PC-9 (cell line): ENCODE measurements at regions not wholly inside any gene's neighbourhood (a gene's known extent, or its start where the extent isn't known, plus 50 kb on each side); places are given as distances from the start of the nearest gene placed in this dataset.

Source experiments
- BruUV-seq: library from RNA; stranded (reverse); fragments of 400-500 nt; replicated peaks from 2 replicates; lab custom pipeline; 2021; lab: Mats Ljungman, UMichigan
- CTCF ChIA-PET: fragments of 300-600 bp; sonication (Branson Sonifier 250); formaldehyde crosslinking; loops from one replicate; lab custom pipeline; 2022; ENCODE audit warnings: antibody characterized with exemption; lab: Charles Lee
- POLR2A ChIA-PET: fragments of 300-600 bp; sonication (Branson Sonifier 250); formaldehyde crosslinking; loops from one replicate; lab custom pipeline; 2022; ENCODE audit warnings: antibody characterized with exemption; ENCODE audit not compliant: unreplicated experiment; lab: Charles Lee
- DNase-seq, 2 experiments: peaks; one replicate each; pipeline versions ENCODE4 v3.0.0 to v3.0.0-alpha.2; 2015 to 2022; ENCODE audit warnings: mixed read lengths in 1 of 2
- H2AFZ ChIP-seq: fragments of 200-600 bp; sonication (generic); 2 replicates; pipeline ENCODE4 v1.8.1; 2017; ENCODE audit warnings: antibody characterized with exemption
- H3F3A ChIP-seq: fragments of 200-600 bp; sonication (generic); 2 replicates; pipeline ENCODE4 v1.8.1; 2017; ENCODE audit warnings: antibody characterized with exemption, mild to moderate bottlenecking, low read depth; ENCODE audit not compliant: insufficient read depth
- H3K27ac ChIP-seq: fragments of 200-600 bp; sonication (generic); 2 replicates; pipeline ENCODE4 v1.6.1; 2016; ENCODE audit warnings: mixed run types
- H3K27me3 ChIP-seq: fragments of 200-600 bp; sonication (generic); 2 replicates; pipeline ENCODE4 v1.6.1; 2016; ENCODE audit warnings: low read depth, mixed run types; ENCODE audit not compliant: insufficient read depth
- H3K36me3 ChIP-seq: fragments of 200-600 bp; sonication (generic); 2 replicates; pipeline ENCODE4 v1.6.1; 2016; ENCODE audit warnings: low read depth, mixed run types
- H3K4me1 ChIP-seq: fragments of 200-600 bp; sonication (generic); replicated peaks from 2 replicates; pipeline ENCODE4 v1.6.1; 2016; ENCODE audit warnings: mixed run types; ENCODE audit not compliant: insufficient read depth
- H3K4me2 ChIP-seq: fragments of 200-600 bp; sonication (generic); 2 replicates; pipeline ENCODE4 v1.6.1; 2017; ENCODE audit warnings: mixed run types
- H3K4me3 ChIP-seq: fragments of 200-600 bp; sonication (generic); 2 replicates; pipeline ENCODE4 v1.6.1; 2016; ENCODE audit warnings: mixed run types
- H3K79me2 ChIP-seq: fragments of 200-600 bp; sonication (generic); 2 replicates; pipeline ENCODE4 v1.6.1; 2017; ENCODE audit warnings: low read depth, mixed run types
- H3K9me2 ChIP-seq: fragments of 200-600 bp; sonication (generic); 2 replicates; pipeline ENCODE4 v1.8.1; 2017; ENCODE audit warnings: mild to moderate bottlenecking; ENCODE audit not compliant: insufficient read depth
- H3K9me3 ChIP-seq: fragments of 200-600 bp; sonication (generic); 2 replicates; pipeline ENCODE4 v1.8.1; 2016; ENCODE audit warnings: low read depth; ENCODE audit not compliant: insufficient read depth
- H4K20me1 ChIP-seq: fragments of 200-600 bp; sonication (generic); 2 replicates; pipeline ENCODE4 v1.8.1; 2017; ENCODE audit not compliant: insufficient read depth
- CTCF ChIP-seq: fragments of 200-600 bp; sonication (generic); conservative IDR thresholded peaks from 2 replicates; pipeline ENCODE4 v1.6.1; 2017; ENCODE audit warnings: mixed run types, antibody characterized with exemption, mild to moderate bottlenecking, moderate library complexity
- EZH2 ChIP-seq: fragments of 200-600 bp; sonication (generic); IDR thresholded peaks from 2 replicates; pipeline ENCODE4 v1.8.0; 2017; ENCODE audit warnings: antibody characterized with exemption, low read depth
- intact Hi-C: fragments of 100-400 bp; cut with micrococcal nuclease; formaldehyde crosslinking; loops from one replicate; pipeline ENCODE4 v1.10.0; 2022; ENCODE audit not compliant: unreplicated experiment

GRCh38 chr14:95024380-95024779 is 132.9 kb downstream of the DICER1 start:
- ChIA-PET POLR2A (no interaction called here), CTCF (no interaction called here)
- no peak overlapping the region for H3K27ac ChIP-seq
- no peak overlapping the region for H3K4me2 ChIP-seq
- no peak overlapping the region for H3K4me3 ChIP-seq
- H3K36me3 ChIP-seq, result no peaks in the 10 kb centered on the region
- no peaks in the 10 kb centered on the region for H3K79me2 ChIP-seq
- no peaks in the 10 kb centered on the region for H4K20me1 ChIP-seq
- H3F3A ChIP-seq, result no peaks in the 10 kb centered on the region
- no peak overlapping the region for H2AFZ ChIP-seq
- DNase-seq, result no peak
- TF ChIP-seq EZH2 (no peak), CTCF (no peak)
- no peaks in the 10 kb centered on the region for H3K9me3 ChIP-seq
- no peaks in the 10 kb centered on the region for H3K4me1 ChIP-seq
- H3K9me2 ChIP-seq, result no peaks in the 10 kb centered on the region
- H3K27me3 ChIP-seq, result 0 out of 2 replicates have a peak, but pooled peaks cover 8% of the 10 kb centered on the region
- intact Hi-C loops, result no loop called here
- BruUV-seq, result no TSS peak

- no peaks in the 10 kb centered on the region for H3K4me1 ChIP-seq
- no peak overlapping the region for H3K4me3 ChIP-seq
- CTCF ChIA-PET, result no interaction called here
- H3K79me2 ChIP-seq, result no peaks in the 10 kb centered on the region
- no peak overlapping the region for H2AFZ ChIP-seq
- intact Hi-C loops, result no loop called here
- H4K20me1 ChIP-seq, result no peaks in the 10 kb centered on the region
- no peak overlapping the region for H3K4me2 ChIP-seq
- no peaks in the 10 kb centered on the region for H3K36me3 ChIP-seq
- TF ChIP-seq CTCF (no peak), EZH2 (no peak)
- DNase-seq, result no peak
- 0 out of 2 replicates have a peak, but pooled peaks cover 8% of the 10 kb centered on the region for H3K27me3 ChIP-seq
- H3F3A ChIP-seq, result no peaks in the 10 kb centered on the region
- H3K9me2 ChIP-seq, result no peaks in the 10 kb centered on the region
- no peaks in the 10 kb centered on the region for H3K9me3 ChIP-seq
- no peak overlapping the region for H3K27ac ChIP-seq
- POLR2A ChIA-PET, result no interaction called here
- no TSS peak for BruUV-seq
These were observed 133.4 kb downstream of the DICER1 start for GRCh38 chr14:95023886-95024285.

- no peak overlapping the region for H3K27ac ChIP-seq
- no peaks in the 10 kb centered on the region for H3F3A ChIP-seq
- ChIA-PET POLR2A (no interaction called here), CTCF (no interaction called here)
- DNase-seq, result no peak
- H3K27me3 ChIP-seq, result 0 out of 2 replicates have a peak, but pooled peaks cover 8% of the 10 kb centered on the region
- H3K9me3 ChIP-seq, result no peaks in the 10 kb centered on the region
- H4K20me1 ChIP-seq, result no peaks in the 10 kb centered on the region
- no peak overlapping the region for H3K4me3 ChIP-seq
- no TSS peak for BruUV-seq
- H3K79me2 ChIP-seq, result no peaks in the 10 kb centered on the region
- intact Hi-C loops, result no loop called here
- H3K4me1 ChIP-seq, result no peaks in the 10 kb centered on the region
- H3K36me3 ChIP-seq, result no peaks in the 10 kb centered on the region
- H2AFZ ChIP-seq, result no peak overlapping the region
- H3K4me2 ChIP-seq, result no peak overlapping the region
- TF ChIP-seq EZH2, result no peak
- TF ChIP-seq CTCF, result no peak
- no peaks in the 10 kb centered on the region for H3K9me2 ChIP-seq
These were observed 134.2 kb downstream of the DICER1 start for GRCh38 chr14:95023115-95023514.
